Neural progenitor cell (in vitro differentiated cells): ENCODE measurements at regions not wholly inside any gene's neighbourhood (a gene's known extent, or its start where the extent isn't known, plus 50 kb on each side); places are given as distances from the start of the nearest gene placed in this dataset.
"Not testable (repeated sequence)": the region's sequence is repeated elsewhere in the genome, so short reads cannot be mapped to it uniquely, and the experiment has no call there.

Source experiments
- DNase-seq: peaks from one replicate; pipeline ENCODE4 v3.0.0-alpha.2; 2016; ENCODE audit warnings: low spot score
- H2AFZ ChIP-seq: fragments of 200-600 bp; sonication (generic); replicated peaks from 2 replicates; pipeline ENCODE4 v1.6.1; 2016; ENCODE audit warnings: antibody characterized with exemption
- H3F3A ChIP-seq: fragments of 200-600 bp; sonication (generic); 2 replicates; pipeline ENCODE4 v1.6.1; 2016; ENCODE audit warnings: antibody characterized with exemption, low read depth
- H3K27ac ChIP-seq: fragments of 200-600 bp; sonication (generic); 2 replicates; pipeline ENCODE4 v1.5.1; 2016; ENCODE audit warnings: mild to moderate bottlenecking
- H3K27me3 ChIP-seq: fragments of 200-600 bp; sonication (generic); 2 replicates; pipeline ENCODE4 v1.6.1; 2016; ENCODE audit warnings: mild to moderate bottlenecking, moderate library complexity
- H3K36me3 ChIP-seq: fragments of 200-600 bp; sonication (generic); 2 replicates; pipeline ENCODE4 v1.5.1; 2016
- H3K4me1 ChIP-seq: fragments of 200-600 bp; sonication (generic); 2 replicates; pipeline ENCODE4 v1.6.1; 2016; ENCODE audit warnings: mixed run types
- H3K4me2 ChIP-seq: fragments of 200-600 bp; sonication (generic); 2 replicates; pipeline ENCODE4 v1.6.1; 2016
- H3K4me3 ChIP-seq: fragments of 200-600 bp; sonication (generic); 2 replicates; pipeline ENCODE4 v1.5.1; 2016
- H3K79me2 ChIP-seq: fragments of 200-600 bp; sonication (generic); 2 replicates; pipeline ENCODE4 v1.6.1; 2016; ENCODE audit warnings: low read depth
- H3K9ac ChIP-seq: fragments of 200-600 bp; sonication (generic); 2 replicates; pipeline ENCODE4 v1.6.1; 2016
- H3K9me3 ChIP-seq: fragments of 200-600 bp; sonication (generic); 2 replicates; pipeline ENCODE4 v1.5.1; 2016; ENCODE audit warnings: low read depth
- H4K20me1 ChIP-seq: fragments of 200-600 bp; sonication (generic); 2 replicates; pipeline ENCODE4 v1.6.1; 2016; ENCODE audit warnings: low read depth
- H3K27ac Mint-ChIP-seq: 3 replicates; pipeline ENCODE4 v1.8.0; 2021; ENCODE audit warnings: mixed read lengths
- H3K27me3 Mint-ChIP-seq: 2 replicates; pipeline ENCODE4 v1.8.0; 2022; ENCODE audit warnings: low read depth, mild to moderate bottlenecking, inconsistent platforms, moderate library complexity, mixed read lengths; ENCODE audit not compliant: insufficient read depth
- H3K36me3 Mint-ChIP-seq: 3 replicates; pipeline ENCODE4 v1.8.0; 2021; ENCODE audit warnings: mixed read lengths
- H3K4me1 Mint-ChIP-seq: 3 replicates; pipeline ENCODE4 v1.8.0; 2021; ENCODE audit warnings: mixed read lengths
- H3K4me3 Mint-ChIP-seq: 3 replicates; pipeline ENCODE4 v1.8.0; 2021; ENCODE audit warnings: mild to moderate bottlenecking, moderate library complexity, mixed read lengths
- H3K9me3 Mint-ChIP-seq: 3 replicates; pipeline ENCODE4 v1.8.0; 2020; ENCODE audit warnings: mixed read lengths
- CTCF ChIP-seq: fragments of 200-600 bp; sonication (generic); IDR thresholded peaks from 2 replicates; pipeline ENCODE4 v1.5.1; 2017; ENCODE audit warnings: antibody characterized with exemption, mild to moderate bottlenecking
- EZH2 ChIP-seq: fragments of 200-600 bp; sonication (generic); IDR thresholded peaks from 2 replicates; pipeline ENCODE4 v1.6.1; 2017; ENCODE audit warnings: antibody characterized with exemption, mild to moderate bottlenecking, moderate library complexity
- EZH2phosphoT487 ChIP-seq: fragments of 200-600 bp; sonication (generic); IDR thresholded peaks from 2 replicates; pipeline ENCODE4 v1.6.1; 2017; ENCODE audit warnings: antibody characterized with exemption

DNA sequence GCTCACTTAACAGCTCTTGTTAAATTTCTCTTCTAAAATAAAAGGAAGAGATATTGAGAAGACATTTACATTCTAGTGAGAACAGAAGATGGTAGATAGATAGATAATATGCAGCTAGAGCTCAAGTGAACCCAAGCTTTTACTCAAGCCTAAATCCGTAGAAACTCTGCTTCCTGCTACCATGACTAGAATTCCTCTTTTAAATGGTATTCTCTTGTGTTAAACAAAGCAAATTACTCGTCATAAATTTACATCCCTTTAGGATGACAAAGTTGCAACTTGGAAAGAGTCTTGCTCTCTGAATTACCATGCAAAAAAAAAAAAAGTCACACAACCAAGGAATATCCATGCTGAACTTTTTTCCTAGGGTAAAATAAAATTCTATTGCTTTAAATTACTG lies 160.7 kb upstream of the LRFN5 start:
- Histone ChIP-seq H3K36me3 (no peaks in the 10 kb centered on the region), H4K20me1 (no peaks in the 10 kb centered on the region), H3K9me3 (no peaks in the 10 kb centered on the region), H2AFZ (no peak overlapping the region), H3K4me2 (no peak overlapping the region), H3K9ac (no peak overlapping the region), H3K27ac (no peak overlapping the region), H3K27me3 (no peaks in the 10 kb centered on the region), H3K79me2 (no peaks in the 10 kb centered on the region), H3K4me1 (no peaks in the 10 kb centered on the region), H3K4me3 (no peak overlapping the region), H3F3A (no peaks in the 10 kb centered on the region)
- H3K4me1 Mint-ChIP-seq, result no peaks in the 10 kb centered on the region
- H3K4me3 Mint-ChIP-seq, result no peak overlapping the region
- DNase-seq, result no peak
- TF ChIP-seq CTCF (no peak), EZH2 (no peak), EZH2phosphoT487 (no peak)
- H3K36me3 Mint-ChIP-seq, result no peaks in the 10 kb centered on the region
- H3K27me3 Mint-ChIP-seq, result no peaks in the 10 kb centered on the region
- H3K9me3 Mint-ChIP-seq, result no peaks in the 10 kb centered on the region
- no peak overlapping the region for H3K27ac Mint-ChIP-seq

DNA sequence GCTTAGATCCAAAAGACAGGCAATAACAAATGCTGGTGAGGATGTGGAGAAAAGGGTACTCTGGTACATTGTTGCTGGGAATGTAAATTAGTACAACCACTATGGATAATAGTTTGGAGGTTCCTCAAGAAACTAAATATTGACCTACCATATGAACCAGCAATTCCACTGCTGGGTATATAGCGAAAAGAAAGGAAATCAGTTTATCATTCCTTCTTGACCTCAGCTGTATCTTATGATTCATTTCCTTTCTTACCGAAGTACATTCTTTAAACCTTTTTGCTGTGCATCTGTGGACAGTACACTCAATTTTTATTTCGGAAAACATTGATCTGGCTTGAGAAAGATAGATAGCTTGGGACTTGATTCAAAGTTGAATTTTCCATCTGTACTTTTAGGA lies 183.2 kb upstream of the LRFN5 start:
- H3K36me3 Mint-ChIP-seq, result no peaks in the 10 kb centered on the region
- H3K27ac Mint-ChIP-seq, result no peak overlapping the region
- Histone ChIP-seq H3K9ac (no peak overlapping the region), H3K4me1 (no peaks in the 10 kb centered on the region), H3K79me2 (no peaks in the 10 kb centered on the region), H2AFZ (no peak overlapping the region), H3K4me2 (no peak overlapping the region), H3K36me3 (no peaks in the 10 kb centered on the region), H3K27ac (no peak overlapping the region), H4K20me1 (no peaks in the 10 kb centered on the region), H3K27me3 (no peaks in the 10 kb centered on the region), H3K4me3 (no peak overlapping the region), H3K9me3 (no peaks in the 10 kb centered on the region), H3F3A (no peaks in the 10 kb centered on the region)
- no peak for DNase-seq
- TF ChIP-seq EZH2 (no peak), CTCF (no peak), EZH2phosphoT487 (no peak)
- H3K9me3 Mint-ChIP-seq, result no peaks in the 10 kb centered on the region
- H3K4me1 Mint-ChIP-seq, result no peaks in the 10 kb centered on the region
- no peaks in the 10 kb centered on the region for H3K27me3 Mint-ChIP-seq
- H3K4me3 Mint-ChIP-seq, result no peak overlapping the region

GRCh38 chr14:41421308-41421707 lies 185.4 kb upstream of the LRFN5 start:
- H3K36me3 ChIP-seq, H4K20me1 ChIP-seq, H3K9me3 Mint-ChIP-seq, H3K27ac ChIP-seq, H3K4me1 Mint-ChIP-seq, H3K4me3 ChIP-seq, H3K36me3 Mint-ChIP-seq, H3K27me3 Mint-ChIP-seq, H3K9ac ChIP-seq, H3K79me2 ChIP-seq, H3K4me2 ChIP-seq, H3K4me3 Mint-ChIP-seq, H3K27ac Mint-ChIP-seq, H3K9me3 ChIP-seq, H3K4me1 ChIP-seq, H3K27me3 ChIP-seq, DNase-seq, H3F3A ChIP-seq, H2AFZ ChIP-seq: not testable (repeated sequence)

DNA sequence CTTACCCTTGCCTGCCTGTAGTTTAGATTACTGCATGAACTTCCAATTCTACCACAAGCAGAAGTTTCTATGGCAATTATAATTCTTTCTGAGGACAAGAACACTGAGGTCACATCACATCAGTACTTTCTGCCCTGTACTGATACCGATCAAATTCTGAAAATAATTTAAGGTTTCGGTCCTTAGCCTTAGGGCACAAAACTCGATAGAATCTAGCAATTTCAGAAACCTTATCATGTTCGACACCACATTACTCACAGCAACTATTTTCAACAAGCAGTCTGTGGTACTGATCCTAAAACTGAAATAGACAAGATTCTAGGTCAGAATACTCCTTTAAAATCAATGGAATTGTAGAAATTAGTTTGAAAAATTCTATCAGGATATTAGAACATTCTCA lies 187.0 kb upstream of the LRFN5 start:
- Mint-ChIP-seq H3K27ac (no peak overlapping the region), H3K27me3 (peaks cover 5% of the 10 kb centered on the region), H3K4me3 (no peak overlapping the region), H3K4me1 (no peaks in the 10 kb centered on the region), H3K36me3 (no peaks in the 10 kb centered on the region), H3K9me3 (no peaks in the 10 kb centered on the region)
- DNase-seq, result no peak
- H3K9ac ChIP-seq, result no peak overlapping the region
- no peaks in the 10 kb centered on the region for H3K79me2 ChIP-seq
- H3K9me3 ChIP-seq, result no peaks in the 10 kb centered on the region
- H3K36me3 ChIP-seq, result no peaks in the 10 kb centered on the region
- TF ChIP-seq CTCF (no peak), EZH2phosphoT487 (no peak), EZH2 (no peak)
- no peak overlapping the region for H2AFZ ChIP-seq
- H3K4me1 ChIP-seq, result no peaks in the 10 kb centered on the region
- H3K4me3 ChIP-seq, result no peak overlapping the region
- no peaks in the 10 kb centered on the region for H3K27me3 ChIP-seq
- H4K20me1 ChIP-seq, result no peaks in the 10 kb centered on the region
- H3K4me2 ChIP-seq, result no peak overlapping the region
- H3F3A ChIP-seq, result no peaks in the 10 kb centered on the region
- no peak overlapping the region for H3K27ac ChIP-seq
